HG02798 (cell line): ENCODE measurements at regions not wholly inside any gene's neighbourhood (a gene's known extent, or its start where the extent isn't known, plus 50 kb on each side); places are given as distances from the start of the nearest gene placed in this dataset.
A peak's percentile ranks its signal among the peaks of the same experiment; 100 is the strongest.
"Not testable (repeated sequence)": the region's sequence is repeated elsewhere in the genome, so short reads cannot be mapped to it uniquely, and the experiment has no call there.

ENCODE experiments used
- ATAC-seq: cut with Tn5 transposase; IDR thresholded peaks from one replicate; pipeline ENCODE4 v1.9.1; 2021; ENCODE audit warnings: mild to moderate bottlenecking; ENCODE audit not compliant: unreplicated experiment, poor library complexity

DNA sequence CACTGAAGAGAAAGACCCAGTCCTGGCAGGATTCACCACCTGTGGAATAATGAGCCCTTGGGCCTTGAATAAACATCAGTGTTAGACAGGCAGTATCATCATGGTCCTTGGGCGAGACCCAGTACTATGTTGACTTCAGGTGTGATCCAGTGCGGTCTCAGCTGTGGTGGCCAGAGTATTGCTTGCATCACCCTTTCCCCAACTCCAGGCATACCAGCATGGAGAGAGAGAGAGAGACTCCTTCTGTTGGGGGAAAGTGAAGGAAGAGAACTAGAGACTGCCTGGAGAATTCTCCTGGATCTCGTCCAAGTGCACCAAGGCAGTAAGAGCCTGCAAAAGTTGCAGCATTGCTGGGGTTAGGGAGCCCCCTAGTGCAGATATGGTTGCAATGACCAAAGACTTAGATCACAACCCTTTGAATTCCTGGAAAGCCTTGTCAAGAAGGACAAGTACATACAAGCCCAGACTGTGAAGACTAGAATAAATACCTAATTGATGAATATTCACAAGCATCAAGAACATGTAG lies 61.1 kb upstream of the VAMP7 start:
- peak; percentile 64 for ATAC-seq

- ATAC-seq = no peak
Measured at GRCh38 chrX:155819525-155819924, 61.6 kb upstream of the VAMP7 start.

GRCh38 chrX:155814391-155814790 lies 66.8 kb upstream of the VAMP7 start:
- ATAC-seq = not testable (repeated sequence)

- ATAC-seq = no peak
Measured at GRCh38 chrX:155779831-155780230, 101.3 kb upstream of the VAMP7 start.

GRCh38 chrX:155778844-155779553 lies 102.1 kb upstream of the VAMP7 start:
- no peak for ATAC-seq

- ATAC-seq = no peak
Measured at GRCh38 chrX:155774387-155774786, 106.8 kb upstream of the VAMP7 start.

DNA sequence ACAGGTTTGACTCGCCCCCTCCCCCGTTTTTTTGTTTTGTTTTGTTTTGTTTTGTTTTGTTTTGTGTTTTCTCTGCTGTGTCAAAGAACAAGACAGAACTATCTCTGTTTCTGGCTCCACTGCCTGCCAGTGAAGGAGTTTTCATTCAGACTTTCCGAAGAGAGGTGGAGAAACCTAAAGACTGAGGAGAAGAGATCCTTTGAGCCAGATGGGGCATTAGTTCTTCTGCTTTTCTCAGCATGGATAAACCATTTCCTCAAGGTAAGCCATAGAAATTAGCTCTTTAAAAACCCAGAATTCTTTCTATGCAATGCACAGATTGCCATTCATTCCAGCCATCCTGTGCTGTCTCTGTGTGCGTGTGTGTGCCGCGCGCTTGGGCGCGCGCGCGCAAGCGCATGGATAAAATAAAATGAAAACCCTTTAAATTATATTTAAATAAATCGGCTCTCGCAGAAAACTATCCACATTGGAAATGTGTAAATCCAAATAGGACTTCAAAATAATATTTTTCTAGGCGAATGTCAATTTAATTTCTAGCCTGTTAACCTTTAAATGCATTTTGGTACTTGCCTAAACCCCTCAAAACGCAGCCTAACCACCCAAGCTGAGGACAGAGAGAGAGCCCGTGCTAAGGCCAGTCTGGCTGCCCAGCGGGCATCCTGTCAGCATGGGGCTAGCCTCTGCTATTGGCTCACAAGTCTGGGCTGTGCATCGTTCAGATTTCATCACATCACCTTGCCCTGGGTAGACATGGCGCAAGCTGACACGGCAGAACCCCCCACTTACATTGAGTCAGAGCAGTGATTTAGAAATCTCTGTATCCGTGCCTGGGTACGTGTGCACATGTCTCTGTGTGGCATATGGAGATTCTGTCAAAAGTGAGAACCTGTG lies 113.0 kb upstream of the VAMP7 start:
- ATAC-seq = no peak

DNA sequence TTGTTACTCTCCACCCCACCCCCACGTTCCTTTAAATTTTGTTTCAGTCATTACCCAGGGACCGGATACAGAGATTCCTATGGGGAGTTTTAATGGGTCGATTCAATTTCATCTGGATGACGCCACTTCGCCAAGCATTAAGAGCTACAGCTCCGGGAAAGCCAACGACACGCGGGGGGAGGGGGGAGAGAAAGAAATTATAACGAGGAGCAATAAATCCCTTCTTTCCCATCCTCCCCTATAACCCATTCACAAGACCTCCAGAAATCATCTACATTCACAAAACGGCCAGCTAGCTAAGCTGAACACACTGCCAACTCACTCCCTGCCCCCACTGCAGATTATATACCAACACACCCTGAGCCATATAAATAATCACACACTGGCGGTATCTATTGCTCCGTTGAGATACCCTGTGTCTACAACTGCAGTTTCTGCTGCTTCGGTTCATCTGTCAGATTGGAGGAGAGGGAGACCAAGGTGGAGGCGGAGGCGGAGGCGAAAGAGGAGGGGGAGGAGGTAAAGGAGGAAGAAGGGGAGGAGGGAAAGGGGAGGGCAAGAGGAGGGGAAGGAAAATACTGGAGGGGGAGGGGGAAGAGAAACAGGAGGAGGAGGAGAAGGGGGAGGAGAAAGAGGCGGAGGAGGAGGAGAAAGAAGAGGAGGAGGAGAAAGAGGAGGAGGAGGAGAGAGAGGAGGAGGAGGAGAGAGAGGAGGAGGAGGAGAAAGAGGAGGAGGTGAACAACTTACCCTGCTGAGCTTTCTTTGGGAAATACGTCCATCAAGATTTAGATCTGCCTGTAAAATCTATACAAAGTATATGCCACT lies 113.9 kb upstream of the VAMP7 start:
- ATAC-seq = no peak

- no peak for ATAC-seq
Measured at GRCh38 chrX:155766321-155766720, 114.8 kb upstream of the VAMP7 start.

DNA sequence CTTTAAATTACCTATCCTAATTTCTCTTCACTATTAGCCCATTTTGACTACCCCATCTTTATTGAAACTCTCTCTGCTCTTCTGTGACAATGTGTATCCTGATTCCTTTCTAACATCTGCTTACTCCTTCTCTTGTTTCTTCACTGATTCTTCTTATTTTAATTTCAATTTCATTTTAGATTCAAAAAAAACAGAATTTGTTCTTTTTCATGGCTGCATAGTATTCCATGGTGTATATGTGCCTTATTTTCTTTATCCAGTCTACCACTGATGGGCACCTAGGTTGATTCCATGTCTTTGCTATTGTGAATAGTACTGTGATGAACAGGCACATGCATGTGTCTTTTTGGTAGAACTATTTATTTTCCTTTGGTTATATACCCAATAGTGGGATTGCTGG lies 120.0 kb upstream of the VAMP7 start:
- ATAC-seq = no peak

DNA sequence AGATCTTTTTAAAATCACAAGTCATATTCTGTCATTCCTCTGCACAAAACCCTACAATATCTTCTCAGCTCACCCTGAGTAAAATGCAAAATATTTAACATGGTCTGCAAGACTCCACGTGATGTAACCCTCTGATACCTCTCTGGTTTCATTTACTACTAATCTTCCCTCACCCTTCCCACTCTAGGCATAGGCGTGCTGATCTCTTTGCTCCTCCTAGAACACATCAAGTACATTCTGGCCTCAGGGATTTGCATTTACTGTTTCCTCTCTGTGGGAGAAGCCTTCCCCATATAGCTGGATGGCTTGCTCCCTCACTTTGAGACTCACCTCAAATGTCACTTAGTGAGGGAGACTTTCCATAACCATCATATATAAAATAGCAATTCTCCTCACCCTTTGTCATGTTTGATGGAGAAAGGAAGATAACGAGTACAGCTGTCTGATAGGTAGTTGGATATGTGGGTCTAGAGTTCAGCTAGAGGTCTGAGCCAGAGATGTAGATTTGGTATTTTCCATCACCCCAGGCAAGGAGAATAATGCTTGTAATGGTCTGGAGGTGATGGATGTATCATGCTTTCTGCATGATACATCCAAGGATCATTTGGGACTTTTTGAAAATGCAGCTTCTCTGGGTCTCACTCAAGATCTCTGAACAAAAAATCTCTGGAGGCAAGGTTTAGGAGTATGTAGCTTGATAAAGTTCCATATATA lies 123.9 kb upstream of the VAMP7 start:
- no peak for ATAC-seq

- no peak for ATAC-seq
Measured at GRCh38 chrX:155755706-155756337, 125.3 kb upstream of the VAMP7 start.

GRCh38 chrX:155751131-155751530 lies 130.0 kb upstream of the VAMP7 start:
- ATAC-seq = no peak

GRCh38 chrX:155747520-155747919 lies 133.6 kb upstream of the VAMP7 start:
- ATAC-seq = no peak

GRCh38 chrX:155745792-155746191 lies 133.0 kb upstream of the TMLHE start:
- ATAC-seq = no peak

DNA sequence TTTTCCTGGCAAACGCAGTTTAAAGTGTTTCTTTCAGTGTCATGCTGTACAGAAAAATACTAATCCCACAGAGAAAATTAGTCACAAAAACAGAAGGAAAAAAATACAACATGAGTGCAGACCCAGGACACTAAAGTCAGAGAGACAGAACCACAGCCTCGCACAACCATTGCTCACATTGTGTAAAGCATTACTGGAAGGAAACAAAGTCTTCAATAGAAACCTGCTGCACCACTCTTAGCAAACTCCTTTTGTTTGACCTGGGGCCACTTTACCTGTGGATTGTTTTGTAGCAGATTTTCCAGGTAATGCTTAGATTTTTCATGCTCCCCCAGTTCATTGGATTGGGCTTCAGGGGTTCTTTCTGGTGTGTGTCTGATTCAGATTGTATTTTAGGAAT lies 131.8 kb upstream of the TMLHE start:
- no peak for ATAC-seq

GRCh38 chrX:155728335-155728734 lies 115.6 kb upstream of the TMLHE start:
- ATAC-seq = not testable (repeated sequence)

- ATAC-seq = no peak
Measured at GRCh38 chrX:155718972-155719586, 106.3 kb upstream of the TMLHE start.

GRCh38 chrX:155715141-155715540 lies 102.4 kb upstream of the TMLHE start:
- ATAC-seq = no peak
